ENCODE measurements at regions not wholly inside any gene's neighbourhood (a gene's known extent, or its start where the extent isn't known, plus 50 kb on each side); places are given as distances from the start of the nearest gene placed in this dataset.
"Not testable (repeated sequence)": the region's sequence is repeated elsewhere in the genome, so short reads cannot be mapped to it uniquely, and the experiment has no call there.

GRCh38 chr1:120591774-120592173, 132.0 kb upstream of the NBPF26 start:
- not testable (repeated sequence) for TF ChIP-seq CTCF (optimal IDR thresholded peaks at IDR 0.05 in 1 of 3, IDR thresholded peaks at IDR 0.05 in 1 of 3, conservative IDR thresholded peaks at IDR 0.05 in 1 of 3; ENCODE audit: extremely low read depth in 1 of 3, insufficient read depth in 2 of 3, low read length in 3 of 3); EZH2 (IDR thresholded peaks at IDR 0.05; ENCODE audit: low read length)
